Midbrain (tissue), 1 donor: ENCODE measurements at regions not wholly inside any gene's neighbourhood (a gene's known extent, or its start where the extent isn't known, plus 50 kb on each side); places are given as distances from the start of the nearest gene placed in this dataset.
"Not testable (repeated sequence)": the region's sequence is repeated elsewhere in the genome, so short reads cannot be mapped to it uniquely, and the experiment has no call there.

ENCODE experiments used
- DNase-seq: peaks from one replicate; lab custom pipeline; 2025; lab: John Stamatoyannopoulos, UW

GRCh38 chr5:115435778-115436712, 108.5 kb downstream of the FEM1C start:
- DNase-seq: no peak

GRCh38 chr5:115435065-115435777, 109.4 kb downstream of the FEM1C start:
- DNase-seq: no peak

- DNase-seq: no peak
These were observed 110.7 kb downstream of the FEM1C start for GRCh38 chr5:115433918-115434317.

GRCh38 chr5:115432691-115433090, 111.9 kb downstream of the FEM1C start:
- no peak for DNase-seq

- DNase-seq: no peak
These were observed 113.5 kb downstream of the FEM1C start for GRCh38 chr5:115431116-115431515.

GRCh38 chr5:115430374-115430773, 114.2 kb downstream of the FEM1C start:
- DNase-seq: no peak

- DNase-seq: no peak
These were observed 115.1 kb downstream of the FEM1C start for GRCh38 chr5:115429345-115429940.

GRCh38 chr5:115428676-115429075, 115.9 kb downstream of the FEM1C start:
- DNase-seq: no peak

GRCh38 chr5:115428248-115428647, 116.3 kb downstream of the FEM1C start:
- no peak for DNase-seq

- DNase-seq: no peak
These were observed 120.1 kb downstream of the FEM1C start for GRCh38 chr5:115424446-115424845.

- DNase-seq: no peak
These were observed 120.5 kb downstream of the FEM1C start for GRCh38 chr5:115424030-115424429.

GRCh38 chr5:115423541-115423940, 121.0 kb downstream of the FEM1C start:
- DNase-seq: peak; percentile 34

- DNase-seq: no peak
These were observed 121.5 kb downstream of the FEM1C start for GRCh38 chr5:115423051-115423450.

- not testable (repeated sequence) for DNase-seq
These were observed 123.8 kb downstream of the FEM1C start for GRCh38 chr5:115420812-115421211.

- no peak for DNase-seq
These were observed 123.6 kb upstream of the CCDC112 start for GRCh38 chr5:115419846-115420585.

GRCh38 chr5:115418788-115419187, 122.3 kb upstream of the CCDC112 start:
- no peak for DNase-seq

GRCh38 chr5:115417076-115417475, 120.6 kb upstream of the CCDC112 start:
- DNase-seq: peak; percentile 32

GRCh38 chr5:115415143-115415491, 118.7 kb upstream of the CCDC112 start:
- DNase-seq: no peak

- DNase-seq: no peak
These were observed 118.1 kb upstream of the CCDC112 start for GRCh38 chr5:115414406-115415142.

- no peak for DNase-seq
These were observed 117.2 kb upstream of the CCDC112 start for GRCh38 chr5:115413651-115414050.

- no peak for DNase-seq
These were observed 112.6 kb upstream of the CCDC112 start for GRCh38 chr5:115409094-115409493.
